ENCODE measurements at regions not wholly inside any gene's neighbourhood (a gene's known extent, or its start where the extent isn't known, plus 50 kb on each side); places are given as distances from the start of the nearest gene placed in this dataset.

- TF ChIP-seq ZNF462 (CRISPR knock-in tag; IDR thresholded peaks at IDR 0.05) (no peak), JUNB (IDR thresholded peaks at IDR 0.05; ENCODE audit: unreplicated experiment) (no peak), ETS1 (IDR thresholded peaks at IDR 0.05) (no peak), REST (IDR thresholded peaks at IDR 0.05; ENCODE audit: unreplicated experiment) (no peak), ZNF331 (CRISPR knock-in tag; IDR thresholded peaks at IDR 0.05; ENCODE audit: low read depth) (no peak)
Measured at GRCh38 chr20:10911298-10911697, 237.5 kb upstream of the JAG1 start (continued).

All from GM23338 (cell line).